Endodermal cell (in vitro differentiated cells): ENCODE measurements at regions not wholly inside any gene's neighbourhood (a gene's known extent, or its start where the extent isn't known, plus 50 kb on each side); places are given as distances from the start of the nearest gene placed in this dataset.

Experiments
- DNase-seq: peaks from one replicate; pipeline ENCODE4 v3.0.0-alpha.2; 2017
- H3K27ac ChIP-seq: 2 replicates; pipeline ENCODE4 v1.5.1; 2013; ENCODE audit warnings: mild to moderate bottlenecking, low read depth, low read length, moderate library complexity
- H3K27me3 ChIP-seq: 2 replicates; pipeline ENCODE4 v1.6.1; 2013; ENCODE audit warnings: mild to moderate bottlenecking, low read length, moderate library complexity; ENCODE audit not compliant: insufficient read depth, control insufficient read depth, poor library complexity, severe bottlenecking
- H3K36me3 ChIP-seq: 2 replicates; pipeline ENCODE4 v1.7.0; 2013; ENCODE audit warnings: mild to moderate bottlenecking, low read length, moderate library complexity; ENCODE audit not compliant: control insufficient read depth, insufficient read depth
- H3K4me1 ChIP-seq: one replicate; pipeline ENCODE4 v1.7.0; 2013; ENCODE audit warnings: low read length; ENCODE audit not compliant: control insufficient read depth, insufficient read depth
- H3K4me3 ChIP-seq: 2 replicates; pipeline ENCODE4 v1.5.1; 2013; ENCODE audit warnings: mild to moderate bottlenecking, low read length, moderate library complexity
- H3K9ac ChIP-seq: 2 replicates; pipeline ENCODE4 v1.6.1; 2013; ENCODE audit warnings: mild to moderate bottlenecking, low read length, moderate library complexity; ENCODE audit not compliant: poor library complexity, severe bottlenecking; ENCODE audit errors: extremely low read depth
- H3K9me3 ChIP-seq: 2 replicates; pipeline ENCODE4 v1.6.1; 2013; ENCODE audit warnings: mild to moderate bottlenecking, low read length, moderate library complexity; ENCODE audit not compliant: control insufficient read depth
- H3K27ac Mint-ChIP-seq: 2 replicates; pipeline ENCODE4 v1.8.0; 2020; ENCODE audit warnings: mixed read lengths
- H3K27me3 Mint-ChIP-seq: 2 replicates; pipeline ENCODE4 v1.8.0; 2021; ENCODE audit warnings: mild to moderate bottlenecking, mixed read lengths; ENCODE audit not compliant: insufficient read depth
- H3K36me3 Mint-ChIP-seq: 2 replicates; pipeline ENCODE4 v1.8.0; 2020; ENCODE audit warnings: low read depth, mixed read lengths
- H3K4me1 Mint-ChIP-seq: 2 replicates; pipeline ENCODE4 v1.8.0; 2020; ENCODE audit warnings: mixed read lengths
- H3K4me3 Mint-ChIP-seq: 2 replicates; pipeline ENCODE4 v1.8.0; 2020; ENCODE audit warnings: mild to moderate bottlenecking, moderate library complexity, mixed read lengths
- H3K9me3 Mint-ChIP-seq: 2 replicates; pipeline ENCODE4 v1.8.0; 2020; ENCODE audit warnings: mild to moderate bottlenecking, mixed read lengths
- CTCF ChIP-seq: fragments of 200-600 bp; sonication (generic); conservative IDR thresholded peaks from 2 replicates; pipeline ENCODE4 v1.5.0; 2021; ENCODE audit warnings: antibody characterized with exemption, mild to moderate bottlenecking
- WGBS, 2 experiments: methylation state at CpG; one replicate each; pipeline versions ENCODE4 v1.1.5 to v1.1.7; 2013; ENCODE audit warnings: missing lambda C conversion rate in 2 of 2, mixed read lengths in 1 of 2; ENCODE audit not compliant: insufficient coverage in 1 of 2, insufficient read length in 1 of 2; 5-methylcytosine and 5-hydroxymethylcytosine counted together

- Mint-ChIP-seq H3K36me3 (peaks cover 3% of the 10 kb centered on the region), H3K27me3 (peaks cover 2% of the 10 kb centered on the region), H3K9me3 (peaks cover 5% of the 10 kb centered on the region), H3K27ac (no peak overlapping the region), H3K4me1 (peaks cover 14% of the 10 kb centered on the region), H3K4me3 (no peak overlapping the region)
- no peaks in the 10 kb centered on the region for H3K27me3 ChIP-seq
- peaks cover 17% of the 10 kb centered on the region for H3K9me3 ChIP-seq
- no peak overlapping the region for H3K4me3 ChIP-seq
- H3K9ac ChIP-seq = no peak overlapping the region
- no peak overlapping the region for H3K27ac ChIP-seq
- no peak for DNase-seq
- TF ChIP-seq CTCF = no peak
- H3K36me3 ChIP-seq = no peaks in the 10 kb centered on the region
- WGBS, 2 experiments = 75 to 87% methylated on average over 1 of the region's 1 CpG
- no peaks in the 10 kb centered on the region for H3K4me1 ChIP-seq
These were observed 282.5 kb upstream of the NRP1 start for GRCh38 chr10:33616956-33617355.

- WGBS, 2 experiments = 93 to 94% methylated on average over 3 of the region's 3 CpGs
- H3K4me3 ChIP-seq = no peak overlapping the region
- peaks cover 20% of the 10 kb centered on the region for H3K9me3 ChIP-seq
- H3K27ac ChIP-seq = no peak overlapping the region
- H3K9me3 Mint-ChIP-seq = peaks cover 5% of the 10 kb centered on the region
- peaks cover 26% of the 10 kb centered on the region for H3K4me1 Mint-ChIP-seq
- no peak overlapping the region for H3K9ac ChIP-seq
- DNase-seq = no peak
- H3K27me3 Mint-ChIP-seq = no peaks in the 10 kb centered on the region
- H3K4me3 Mint-ChIP-seq = no peak overlapping the region
- H3K4me1 ChIP-seq = no peaks in the 10 kb centered on the region
- no peaks in the 10 kb centered on the region for H3K36me3 ChIP-seq
- H3K36me3 Mint-ChIP-seq = peaks cover 3% of the 10 kb centered on the region
- no peaks in the 10 kb centered on the region for H3K27me3 ChIP-seq
- H3K27ac Mint-ChIP-seq = no peak overlapping the region
- no peak for TF ChIP-seq CTCF
These were observed 278.1 kb upstream of the NRP1 start for GRCh38 chr10:33612551-33612950.

GRCh38 chr10:33612116-33612515 lies 277.6 kb upstream of the NRP1 start:
- Histone ChIP-seq H3K9me3 (peaks cover 20% of the 10 kb centered on the region), H3K27me3 (no peaks in the 10 kb centered on the region), H3K36me3 (no peaks in the 10 kb centered on the region), H3K27ac (no peak overlapping the region), H3K4me3 (no peak overlapping the region), H3K9ac (no peak overlapping the region), H3K4me1 (no peaks in the 10 kb centered on the region)
- no peak overlapping the region for H3K4me3 Mint-ChIP-seq
- H3K9me3 Mint-ChIP-seq = peaks cover 5% of the 10 kb centered on the region
- no peak for TF ChIP-seq CTCF
- no peak for DNase-seq
- H3K27ac Mint-ChIP-seq = no peak overlapping the region
- 95% methylated on average over 1 of the region's 1 CpG; no CpG with 5 or more reads in 1 of the 2 experiments for WGBS, 2 experiments
- H3K36me3 Mint-ChIP-seq = peaks cover 3% of the 10 kb centered on the region
- no peaks in the 10 kb centered on the region for H3K27me3 Mint-ChIP-seq
- H3K4me1 Mint-ChIP-seq = peaks cover 22% of the 10 kb centered on the region
